T47D (cell line): ENCODE measurements at regions not wholly inside any gene's neighbourhood (a gene's known extent, or its start where the extent isn't known, plus 50 kb on each side); places are given as distances from the start of the nearest gene placed in this dataset.

Experiments
- DNase-seq, 2 experiments: peaks; one replicate each; pipeline versions ENCODE4 v3.0.0 to v3.0.0-alpha.2; 2011 to 2012; ENCODE audit warnings: low read depth in 1 of 2, low spot score in 1 of 2
- JUND ChIP-seq: IDR thresholded peaks from 2 replicates; pipeline ENCODE4 v1.6.1; 2012; ENCODE audit warnings: low read depth
- in situ Hi-C: cut with HindIII; loops from 2 replicates; pipeline ENCODE4 v1.10.0; 2016; ENCODE audit warnings: low sequenced_read_pairs, low pct_unique_long_range_greater_than_20kb

- in situ Hi-C loops = no loop called here
- no peak for DNase-seq
- no peak for TF ChIP-seq JUND
These were observed 704.6 kb downstream of the EFNB2 start for GRCh38 chr13:105830821-105831220.

GRCh38 chr13:105827111-105827809, 708.2 kb downstream of the EFNB2 start:
- DNase-seq = no peak
- no peak for TF ChIP-seq JUND
- in situ Hi-C loops = no loop called here

- no peak for TF ChIP-seq JUND
- DNase-seq = no peak
- in situ Hi-C loops = no loop called here
These were observed 710.4 kb downstream of the EFNB2 start for GRCh38 chr13:105825071-105825470.

GRCh38 chr13:105821337-105821736, 714.1 kb downstream of the EFNB2 start:
- DNase-seq = no peak
- in situ Hi-C loops = no loop called here
- no peak for TF ChIP-seq JUND

GRCh38 chr13:105820415-105820814, 715.0 kb downstream of the EFNB2 start:
- no peak for TF ChIP-seq JUND

GRCh38 chr13:105817498-105817897, 718.0 kb downstream of the EFNB2 start:
- in situ Hi-C loops = no loop called here
- no peak for TF ChIP-seq JUND
- DNase-seq = peak in 1 of 2 experiments; percentile 42

More at GRCh38 chr13:105820415-105820814, 715.0 kb downstream of the EFNB2 start:
- in situ Hi-C loops = no loop called here
- no peak for DNase-seq

- in situ Hi-C loops = no loop called here
- TF ChIP-seq JUND = peak; percentile 72
These were observed 718.5 kb downstream of the EFNB2 start for GRCh38 chr13:105816994-105817393.

GRCh38 chr13:105814902-105815250, 720.6 kb downstream of the EFNB2 start:
- no peak for DNase-seq
- TF ChIP-seq JUND = no peak
- in situ Hi-C loops = no loop called here

More at GRCh38 chr13:105816994-105817393, 718.5 kb downstream of the EFNB2 start:
- DNase-seq = peak; percentile 16 to 82

- peak in 1 of 2 experiments; percentile 31 for DNase-seq
- no peak for TF ChIP-seq JUND
- in situ Hi-C loops = no loop called here
These were observed 721.1 kb downstream of the EFNB2 start for GRCh38 chr13:105814219-105814901.

GRCh38 chr13:105806628-105806920, 728.9 kb downstream of the EFNB2 start:
- in situ Hi-C loops = no loop called here
- no peak for TF ChIP-seq JUND
- DNase-seq = no peak

- TF ChIP-seq JUND = no peak
- in situ Hi-C loops = no loop called here
- no peak for DNase-seq
These were observed 729.4 kb downstream of the EFNB2 start for GRCh38 chr13:105805892-105806627.

- TF ChIP-seq JUND = no peak
- DNase-seq = peak in 1 of 2 experiments; percentile 23
These were observed 730.8 kb downstream of the EFNB2 start for GRCh38 chr13:105804561-105805190.

GRCh38 chr13:105799155-105799554, 736.3 kb downstream of the EFNB2 start:
- no peak for DNase-seq
- no peak for TF ChIP-seq JUND
- in situ Hi-C loops = no loop called here

More at GRCh38 chr13:105804561-105805190, 730.8 kb downstream of the EFNB2 start:
- in situ Hi-C loops = no loop called here
